Choroid plexus epithelial cell (primary cell): ENCODE measurements at regions not wholly inside any gene's neighbourhood (a gene's known extent, or its start where the extent isn't known, plus 50 kb on each side); places are given as distances from the start of the nearest gene placed in this dataset.
A peak's percentile ranks its signal among the peaks of the same experiment; 100 is the strongest.
"Not testable (repeated sequence)": the region's sequence is repeated elsewhere in the genome, so short reads cannot be mapped to it uniquely, and the experiment has no call there.

Source experiments
- DNase-seq: peaks from one replicate; pipeline ENCODE4 v3.0.0-alpha.2; 2010; ENCODE audit warnings: low read depth
- H3K4me3 ChIP-seq: 2 replicates; pipeline ENCODE4 v1.5.1; 2011; ENCODE audit warnings: low read depth, mild to moderate bottlenecking, control low read depth, low read length, moderate library complexity
- CTCF ChIP-seq: conservative IDR thresholded peaks from 2 replicates; pipeline ENCODE4 v1.5.1; 2011; ENCODE audit warnings: low read depth, mild to moderate bottlenecking, control low read depth, inconsistent platforms, low read length, moderate library complexity

- TF ChIP-seq CTCF: no peak
- H3K4me3 ChIP-seq: no peak overlapping the region
- no peak for DNase-seq
Measured at GRCh38 chr6:167214206-167214605, 56.4 kb upstream of the GPR31 start.

- H3K4me3 ChIP-seq, DNase-seq: not testable (repeated sequence)
Measured at GRCh38 chr6:167215429-167216250, 57.9 kb upstream of the GPR31 start.

- not testable (repeated sequence) for DNase-seq, H3K4me3 ChIP-seq
Measured at GRCh38 chr6:167216390-167217050, 58.7 kb upstream of the GPR31 start.

GRCh38 chr6:167217073-167217472, 59.3 kb upstream of the GPR31 start:
- DNase-seq, H3K4me3 ChIP-seq: not testable (repeated sequence)

GRCh38 chr6:167217951-167218759, 60.4 kb upstream of the GPR31 start:
- peak; percentile 23 for TF ChIP-seq CTCF
- DNase-seq: peak; percentile 52
- H3K4me3 ChIP-seq: not testable (repeated sequence)

GRCh38 chr6:167219079-167219478, 61.3 kb upstream of the GPR31 start:
- DNase-seq, H3K4me3 ChIP-seq: not testable (repeated sequence)

GRCh38 chr6:167219967-167220512, 62.3 kb upstream of the GPR31 start:
- TF ChIP-seq CTCF: no peak
- DNase-seq: no peak
- H3K4me3 ChIP-seq: no peak overlapping the region

GRCh38 chr6:167221400-167222201, 63.8 kb upstream of the GPR31 start:
- H3K4me3 ChIP-seq: no peak overlapping the region
- no peak for TF ChIP-seq CTCF

GRCh38 chr6:167225566-167226382, 65.3 kb upstream of the UNC93A start:
- not testable (repeated sequence) for DNase-seq, H3K4me3 ChIP-seq

More at GRCh38 chr6:167221400-167222201, 63.8 kb upstream of the GPR31 start:
- DNase-seq: no peak
